ENCODE measurements at regions not wholly inside any gene's neighbourhood (a gene's known extent, or its start where the extent isn't known, plus 50 kb on each side); places are given as distances from the start of the nearest gene placed in this dataset.

- no peak for ATAC-seq
- no peaks in the 10 kb centered on the region for H3K4me1 ChIP-seq
- H3K4me3 ChIP-seq: no peak overlapping the region
- intact Hi-C loops (cut with DNase I): no loop called here
- no peak for DNase-seq
- no peaks in the 10 kb centered on the region for H3K36me3 ChIP-seq (replicated peaks in 1 of 2; ENCODE audit: insufficient read depth in 1 of 2, low read depth in 2 of 2)
- H3K27me3 ChIP-seq: no peaks in the 10 kb centered on the region
- H3K9me3 ChIP-seq: no peaks in the 10 kb centered on the region
- no peak overlapping the region for H3K27ac ChIP-seq
- WGBS, 2 donors: 78 to 92% methylated on average over 2 of the region's 2 CpGs
- TF ChIP-seq CTCF (IDR thresholded peaks at IDR 0.05) (no peak), POLR2A (IDR thresholded peaks at IDR 0.05) (no peak)
These were observed 50.7 kb upstream of the INSYN1 start for GRCh38 chr15:73803806-73804205.

GRCh38 chr15:73805504-73806089 lies 52.4 kb upstream of the INSYN1 start:
- TF ChIP-seq POLR2A (IDR thresholded peaks at IDR 0.05): no peak
- TF ChIP-seq CTCF (IDR thresholded peaks at IDR 0.05): no peak
- ATAC-seq: no peak
- DNase-seq: no peak
- WGBS, 2 donors: 76 to 77% methylated on average over 9 of the region's 9 CpGs
- H3K27ac ChIP-seq: no peak overlapping the region
- no peaks in the 10 kb centered on the region for H3K9me3 ChIP-seq
- H3K4me1 ChIP-seq: no peaks in the 10 kb centered on the region
- no peak overlapping the region for H3K4me3 ChIP-seq
- no peaks in the 10 kb centered on the region for H3K36me3 ChIP-seq (replicated peaks in 1 of 2; ENCODE audit: insufficient read depth in 1 of 2, low read depth in 2 of 2)
- no peaks in the 10 kb centered on the region for H3K27me3 ChIP-seq
- intact Hi-C loops (cut with DNase I): no loop called here

- Histone ChIP-seq H3K27ac (no peak overlapping the region), H3K27me3 (no peaks in the 10 kb centered on the region), H3K36me3 (replicated peaks in 1 of 2; ENCODE audit: insufficient read depth in 1 of 2, low read depth in 2 of 2) (no peaks in the 10 kb centered on the region), H3K9me3 (no peaks in the 10 kb centered on the region), H3K4me3 (no peak overlapping the region), H3K4me1 (no peaks in the 10 kb centered on the region)
- DNase-seq (no peak), ATAC-seq (no peak)
- intact Hi-C loops (cut with DNase I): no loop called here
- 76 to 81% methylated on average over 12 of the region's 12 CpGs for WGBS, 2 donors
- no peak for TF ChIP-seq POLR2A (IDR thresholded peaks at IDR 0.05)
- no peak for TF ChIP-seq CTCF (IDR thresholded peaks at IDR 0.05)
These were observed 53.7 kb upstream of the INSYN1 start for GRCh38 chr15:73806698-73807483.

- DNase-seq: no peak
- no peak overlapping the region for H3K27ac ChIP-seq
- no peaks in the 10 kb centered on the region for H3K27me3 ChIP-seq
- H3K4me3 ChIP-seq: no peak overlapping the region
- no peak for ATAC-seq
- 73 to 79% methylated on average over 4 of the region's 4 CpGs for WGBS, 2 donors
- intact Hi-C loops (cut with DNase I): no loop called here
- H3K36me3 ChIP-seq (replicated peaks in 1 of 2; ENCODE audit: insufficient read depth in 1 of 2, low read depth in 2 of 2): no peaks in the 10 kb centered on the region
- TF ChIP-seq POLR2A (IDR thresholded peaks at IDR 0.05): no peak
- no peak for TF ChIP-seq CTCF (IDR thresholded peaks at IDR 0.05)
- no peaks in the 10 kb centered on the region for H3K9me3 ChIP-seq
- no peaks in the 10 kb centered on the region for H3K4me1 ChIP-seq
These were observed 54.7 kb upstream of the INSYN1 start for GRCh38 chr15:73807865-73808264.

Data from body of pancreas (tissue), 4 donors.